Glutamatergic neuron (in vitro differentiated cells): ENCODE measurements at regions not wholly inside any gene's neighbourhood (a gene's known extent, or its start where the extent isn't known, plus 50 kb on each side); places are given as distances from the start of the nearest gene placed in this dataset.

Experiments used
- DNase-seq: peaks from one replicate; pipeline ENCODE4 v3.0.0; 2022
- H3K27ac Mint-ChIP-seq: one replicate; pipeline ENCODE4 v1.8.0; 2020; ENCODE audit warnings: mild to moderate bottlenecking, mixed read lengths, inconsistent platforms; ENCODE audit not compliant: unreplicated experiment
- H3K27me3 Mint-ChIP-seq: one replicate; pipeline ENCODE4 v1.8.0; 2020; ENCODE audit warnings: mild to moderate bottlenecking, moderate library complexity, mixed read lengths, inconsistent platforms; ENCODE audit not compliant: unreplicated experiment
- H3K36me3 Mint-ChIP-seq: one replicate; pipeline ENCODE4 v1.8.0; 2020; ENCODE audit warnings: mild to moderate bottlenecking, mixed read lengths, inconsistent platforms; ENCODE audit not compliant: unreplicated experiment
- H3K4me1 Mint-ChIP-seq: one replicate; pipeline ENCODE4 v1.8.0; 2020; ENCODE audit warnings: mild to moderate bottlenecking, low read depth, mixed read lengths, inconsistent platforms; ENCODE audit not compliant: unreplicated experiment
- H3K4me3 Mint-ChIP-seq: one replicate; pipeline ENCODE4 v1.8.0; 2020; ENCODE audit warnings: mild to moderate bottlenecking, mixed read lengths, inconsistent platforms; ENCODE audit not compliant: unreplicated experiment
- H3K9me3 Mint-ChIP-seq: one replicate; pipeline ENCODE4 v1.8.0; 2020; ENCODE audit warnings: mild to moderate bottlenecking, moderate library complexity, mixed read lengths, inconsistent platforms; ENCODE audit not compliant: unreplicated experiment
- CTCF ChIP-seq: fragments of 200-600 bp; sonication (generic); IDR thresholded peaks from one replicate; pipeline ENCODE4 v1.5.0; 2021; ENCODE audit not compliant: partially characterized antibody, unreplicated experiment

DNA sequence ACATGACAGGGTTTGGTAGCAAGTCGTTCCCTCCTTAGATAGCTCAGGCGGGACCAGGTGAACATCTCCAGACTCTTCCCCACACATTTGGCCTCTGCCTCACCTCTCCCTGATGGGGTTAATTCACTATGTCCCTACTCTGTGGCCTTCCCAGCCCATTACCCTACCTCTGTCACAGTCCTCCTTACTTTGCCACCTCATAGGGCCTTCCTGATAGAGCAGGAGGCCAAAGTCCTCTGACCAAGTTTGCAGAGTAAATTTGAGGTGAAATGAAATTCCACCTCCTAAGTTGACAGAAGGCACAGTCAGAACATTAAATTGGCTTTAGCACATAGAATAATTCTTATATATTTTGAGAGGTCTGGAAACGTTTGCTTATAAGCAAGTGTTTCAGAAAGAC is 53.1 kb upstream of the ARMC2 start:
- DNase-seq: no peak
- no peaks in the 10 kb centered on the region for H3K36me3 Mint-ChIP-seq
- no peak for TF ChIP-seq CTCF
- peaks cover 25% of the 10 kb centered on the region for H3K4me1 Mint-ChIP-seq
- H3K4me3 Mint-ChIP-seq: no peak overlapping the region
- H3K27me3 Mint-ChIP-seq: peaks cover 2% of the 10 kb centered on the region
- no peak overlapping the region for H3K27ac Mint-ChIP-seq
- no peaks in the 10 kb centered on the region for H3K9me3 Mint-ChIP-seq

DNA sequence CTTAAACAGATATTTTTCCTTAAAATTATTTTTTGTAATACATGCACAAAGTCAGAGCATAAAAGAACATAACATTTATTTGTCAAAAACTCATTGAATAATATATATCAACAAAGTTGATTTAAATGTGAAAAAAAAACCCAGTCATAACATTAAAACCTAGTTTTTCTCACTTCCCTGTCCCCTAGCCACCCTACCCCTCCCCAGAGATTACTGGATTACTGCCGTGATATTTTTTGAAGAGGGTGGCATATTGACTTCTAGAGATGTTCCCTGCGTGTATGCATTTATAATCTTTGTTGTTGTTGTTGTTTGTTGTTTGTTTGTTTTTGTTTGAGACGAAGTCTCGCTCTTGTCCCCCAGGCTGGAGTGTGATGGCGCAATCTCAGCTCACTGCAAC is 52.4 kb upstream of the ARMC2 start:
- peaks cover 29% of the 10 kb centered on the region for H3K4me1 Mint-ChIP-seq

GRCh38 chr6:108796875-108797274 is 51.3 kb upstream of the ARMC2 start:
- Mint-ChIP-seq H3K4me1 (peaks cover 30% of the 10 kb centered on the region), H3K9me3 (no peaks in the 10 kb centered on the region), H3K27ac (no peak overlapping the region), H3K36me3 (no peaks in the 10 kb centered on the region), H3K4me3 (no peak overlapping the region), H3K27me3 (peaks cover 2% of the 10 kb centered on the region)
- no peak for TF ChIP-seq CTCF
- DNase-seq: no peak

More for the DNA sequence above, 52.4 kb upstream of the ARMC2 start:
- Mint-ChIP-seq H3K27me3 (peaks cover 2% of the 10 kb centered on the region), H3K9me3 (no peaks in the 10 kb centered on the region), H3K27ac (no peak overlapping the region), H3K4me3 (no peak overlapping the region), H3K36me3 (no peaks in the 10 kb centered on the region)
- TF ChIP-seq CTCF: no peak
- no peak for DNase-seq

DNA sequence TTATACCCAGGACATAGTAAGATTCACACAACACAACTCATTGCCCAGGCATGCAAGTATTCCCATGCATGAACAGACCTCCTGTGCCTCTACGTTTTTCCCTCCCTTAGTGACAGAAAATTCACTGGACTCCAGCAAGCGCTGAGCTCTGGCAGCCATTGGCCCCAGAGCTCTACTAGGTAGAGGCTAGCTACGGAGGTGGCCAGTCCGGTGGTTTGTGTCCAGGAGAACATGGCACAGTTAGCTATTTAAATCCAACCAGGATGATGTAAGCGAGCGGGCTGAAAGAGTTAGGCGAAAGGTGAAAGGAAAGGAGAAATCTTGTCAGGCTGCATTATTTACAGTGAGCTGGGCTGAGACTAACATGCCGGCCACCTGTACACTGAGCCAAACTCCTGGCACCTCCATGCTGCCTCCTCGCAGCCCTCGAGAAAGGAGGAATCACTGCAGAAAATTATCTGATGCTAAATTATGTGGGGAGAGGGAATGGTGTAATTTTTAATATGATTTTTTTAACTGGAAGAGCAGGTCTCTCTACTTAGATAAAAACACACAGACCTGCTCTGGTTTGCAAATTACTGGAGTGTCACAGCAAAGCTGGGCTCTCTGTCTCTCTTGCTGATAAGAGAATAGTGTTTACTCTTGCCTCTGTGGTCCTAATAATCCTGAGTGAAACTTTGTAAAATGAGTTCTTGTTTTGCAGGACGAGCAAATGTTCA is 50.1 kb upstream of the ARMC2 start:
- peaks cover 30% of the 10 kb centered on the region for H3K4me1 Mint-ChIP-seq
- H3K27ac Mint-ChIP-seq: no peak overlapping the region
- no peak for DNase-seq
- no peaks in the 10 kb centered on the region for H3K36me3 Mint-ChIP-seq
- no peaks in the 10 kb centered on the region for H3K9me3 Mint-ChIP-seq
- no peak for TF ChIP-seq CTCF
- H3K4me3 Mint-ChIP-seq: no peak overlapping the region
- H3K27me3 Mint-ChIP-seq: peaks cover 2% of the 10 kb centered on the region
